Testis (tissue), 2 donors: ENCODE measurements at regions not wholly inside any gene's neighbourhood (a gene's known extent, or its start where the extent isn't known, plus 50 kb on each side); places are given as distances from the start of the nearest gene placed in this dataset.

Source experiments
- DNase-seq: peaks from one replicate; pipeline ENCODE4 v3.0.0-alpha.2; 2019
- H3K27ac ChIP-seq, 2 donors: fragments of 200-600 bp; sonication (generic); one replicate each; pipeline ENCODE4 v1.5.1; 2019
- H3K27me3 ChIP-seq: fragments of 200-600 bp; sonication (generic); one replicate; pipeline ENCODE4 v1.5.1; 2019
- H3K36me3 ChIP-seq: fragments of 200-600 bp; sonication (generic); one replicate; pipeline ENCODE4 v1.5.1; 2017; ENCODE audit warnings: low read depth; ENCODE audit errors: missing control alignments
- H3K4me1 ChIP-seq: fragments of 200-600 bp; sonication (generic); one replicate; pipeline ENCODE4 v1.5.1; 2019
- H3K4me3 ChIP-seq, 2 donors: fragments of 200-600 bp; sonication (generic); one replicate each; pipeline ENCODE4 v1.5.1; 2017 to 2019
- H3K9me3 ChIP-seq: fragments of 200-600 bp; sonication (generic); one replicate; pipeline ENCODE4 v1.5.1; 2017
- POLR2A ChIP-seq: fragments of 450-650 bp; IDR thresholded peaks from one replicate; pipeline ENCODE4 v1.6.1; 2017; ENCODE audit warnings: antibody characterized with exemption, mild to moderate bottlenecking, moderate library complexity
- WGBS, 2 donors: methylation state at CpG; one replicate each; pipeline ENCODE4 v1.1.5; 2018; 5-methylcytosine and 5-hydroxymethylcytosine counted together
- intact Hi-C: fragments of 100-400 bp; cut with DNase I; formaldehyde crosslinking; loops from one replicate; pipeline ENCODE4 v1.15.1; 2023; ENCODE audit warnings: low total_unique reads
- TF ChIP-seq, protein P1 (sequence below), 3 experiments: fragments of 450-650 bp in 2 of 3; fragments of 200-600 bp in 1 of 3; sonication (generic) in 1 of 3; IDR thresholded peaks; one replicate each; pipeline ENCODE4 v1.5.1; 2016 to 2019; ENCODE audit warnings: antibody characterized with exemption in 3 of 3, mild to moderate bottlenecking in 2 of 3, moderate library complexity in 1 of 3

DNA sequence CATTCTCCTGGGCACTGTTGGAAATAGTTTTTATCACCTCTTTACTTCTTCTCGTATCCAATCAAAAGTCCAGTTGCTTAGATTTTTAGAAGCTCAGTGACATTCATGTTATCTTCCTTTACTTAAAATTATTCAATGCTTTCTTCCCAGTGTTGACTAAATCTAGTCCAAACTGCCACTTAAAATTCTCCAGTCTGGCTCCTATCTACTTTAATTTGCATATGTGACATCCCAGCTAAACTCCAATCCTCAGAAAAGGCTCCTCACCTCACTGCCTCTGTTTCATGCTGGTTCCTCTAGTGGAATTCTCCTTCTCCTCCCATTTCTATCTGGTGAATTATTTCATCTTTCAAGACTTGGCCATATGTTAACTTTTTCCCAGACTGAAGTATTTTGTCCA is 1238.7 kb upstream of the WWC1 start:
- 93 to 95% methylated on average over 1 of the region's 1 CpG for WGBS, 2 donors

DNA sequence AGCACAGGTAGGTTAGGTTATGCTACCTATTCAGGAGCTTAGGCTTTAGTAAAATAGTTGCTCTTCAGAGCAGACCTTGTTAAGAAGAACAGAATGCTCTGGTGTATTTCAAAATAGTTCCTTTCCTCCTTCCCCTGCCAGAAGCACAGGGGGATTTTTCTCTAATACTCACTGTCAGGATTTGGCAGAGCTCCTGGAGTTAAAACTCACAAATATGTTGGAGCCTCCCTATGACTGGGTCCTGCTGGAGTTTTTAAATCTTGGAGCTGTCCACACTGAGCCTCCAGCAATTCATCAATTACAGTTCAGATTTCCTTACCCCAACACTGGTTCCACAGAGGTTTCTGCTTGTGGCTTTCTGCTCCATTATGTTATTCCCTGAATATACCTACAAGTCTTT is 1233.8 kb upstream of the WWC1 start:
- no peak overlapping the region for H3K27ac ChIP-seq

More for the DNA sequence above, 1238.7 kb upstream of the WWC1 start:
- intact Hi-C loops: no loop called here
- Histone ChIP-seq H3K4me1 (no peaks in the 10 kb centered on the region), H3K9me3 (no peaks in the 10 kb centered on the region), H3K36me3 (no peaks in the 10 kb centered on the region), H3K27me3 (no peaks in the 10 kb centered on the region), H3K4me3 (no peak overlapping the region), H3K27ac (no peak overlapping the region)
- TF ChIP-seq, protein P1, sequence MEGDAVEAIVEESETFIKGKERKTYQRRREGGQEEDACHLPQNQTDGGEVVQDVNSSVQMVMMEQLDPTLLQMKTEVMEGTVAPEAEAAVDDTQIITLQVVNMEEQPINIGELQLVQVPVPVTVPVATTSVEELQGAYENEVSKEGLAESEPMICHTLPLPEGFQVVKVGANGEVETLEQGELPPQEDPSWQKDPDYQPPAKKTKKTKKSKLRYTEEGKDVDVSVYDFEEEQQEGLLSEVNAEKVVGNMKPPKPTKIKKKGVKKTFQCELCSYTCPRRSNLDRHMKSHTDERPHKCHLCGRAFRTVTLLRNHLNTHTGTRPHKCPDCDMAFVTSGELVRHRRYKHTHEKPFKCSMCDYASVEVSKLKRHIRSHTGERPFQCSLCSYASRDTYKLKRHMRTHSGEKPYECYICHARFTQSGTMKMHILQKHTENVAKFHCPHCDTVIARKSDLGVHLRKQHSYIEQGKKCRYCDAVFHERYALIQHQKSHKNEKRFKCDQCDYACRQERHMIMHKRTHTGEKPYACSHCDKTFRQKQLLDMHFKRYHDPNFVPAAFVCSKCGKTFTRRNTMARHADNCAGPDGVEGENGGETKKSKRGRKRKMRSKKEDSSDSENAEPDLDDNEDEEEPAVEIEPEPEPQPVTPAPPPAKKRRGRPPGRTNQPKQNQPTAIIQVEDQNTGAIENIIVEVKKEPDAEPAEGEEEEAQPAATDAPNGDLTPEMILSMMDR (IDR thresholded peaks at IDR 0.05): no peak
- TF ChIP-seq POLR2A: no peak
- no peak for DNase-seq

DNA sequence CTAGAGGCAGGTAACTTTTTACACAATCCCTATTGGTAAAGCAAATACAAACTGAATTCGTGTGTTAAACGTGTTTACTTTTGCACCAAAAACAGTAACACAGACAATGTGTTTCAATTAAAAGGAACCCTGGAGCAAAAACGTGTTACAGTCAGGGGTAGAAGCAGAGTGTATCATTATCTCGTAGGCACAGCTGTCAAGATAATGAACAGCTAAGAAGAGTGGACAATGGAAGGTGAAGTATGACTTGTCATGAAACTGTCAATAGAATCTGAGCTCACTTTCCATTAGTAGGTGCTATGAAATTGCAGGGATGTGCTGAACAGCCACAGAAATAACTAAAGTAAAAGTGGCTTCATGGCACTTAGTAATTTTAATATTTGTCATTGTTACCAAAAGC is 1229.8 kb upstream of the WWC1 start:
- TF ChIP-seq, protein P1 (IDR thresholded peaks at IDR 0.05): no peak
- TF ChIP-seq POLR2A: no peak
- H3K27ac ChIP-seq: no peak overlapping the region
- no peaks in the 10 kb centered on the region for H3K9me3 ChIP-seq
- 58 to 66% methylated on average over 4 of the region's 4 CpGs for WGBS, 2 donors
- H3K36me3 ChIP-seq: no peaks in the 10 kb centered on the region
- intact Hi-C loops: no loop called here
- no peak overlapping the region for H3K4me3 ChIP-seq
- no peaks in the 10 kb centered on the region for H3K4me1 ChIP-seq
- DNase-seq: no peak
- H3K27me3 ChIP-seq: no peaks in the 10 kb centered on the region

More for the DNA sequence above, 1233.8 kb upstream of the WWC1 start:
- DNase-seq: peak; percentile 18
- Histone ChIP-seq H3K9me3 (no peaks in the 10 kb centered on the region), H3K36me3 (no peaks in the 10 kb centered on the region), H3K4me1 (no peaks in the 10 kb centered on the region), H3K27me3 (no peaks in the 10 kb centered on the region), H3K4me3 (no peak overlapping the region)
- no peak for TF ChIP-seq POLR2A
- TF ChIP-seq, protein P1 (IDR thresholded peaks at IDR 0.05): no peak
- intact Hi-C loops: no loop called here

DNA sequence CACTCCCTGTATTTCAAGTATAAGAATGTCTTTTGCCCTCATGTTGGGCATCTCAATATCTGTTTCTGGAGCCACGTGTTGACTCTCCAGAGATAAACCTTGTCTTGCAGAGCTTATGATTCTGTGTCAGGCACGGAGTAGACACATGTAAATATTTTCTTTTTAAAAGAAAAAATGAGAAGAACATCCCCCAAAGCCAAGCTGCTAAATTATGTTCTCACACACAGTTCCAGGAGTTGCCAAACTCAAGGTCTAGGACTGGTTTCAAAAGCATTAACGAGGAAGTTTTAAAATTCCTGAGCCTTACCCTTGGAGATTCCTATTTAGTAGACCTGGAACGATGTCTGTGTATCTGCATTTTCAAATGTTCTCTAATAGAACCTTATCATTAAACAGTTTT is 1228.3 kb upstream of the WWC1 start:
- Histone ChIP-seq H3K9me3 (no peaks in the 10 kb centered on the region), H3K27me3 (no peaks in the 10 kb centered on the region), H3K4me1 (no peaks in the 10 kb centered on the region), H3K27ac (no peak overlapping the region), H3K4me3 (no peak overlapping the region), H3K36me3 (no peaks in the 10 kb centered on the region)
- intact Hi-C loops: no loop called here
- no peak for DNase-seq
- 35 to 36% methylated on average over 4 of the region's 4 CpGs for WGBS, 2 donors
- TF ChIP-seq, protein P1 (IDR thresholded peaks at IDR 0.05): no peak
- no peak for TF ChIP-seq POLR2A

DNA sequence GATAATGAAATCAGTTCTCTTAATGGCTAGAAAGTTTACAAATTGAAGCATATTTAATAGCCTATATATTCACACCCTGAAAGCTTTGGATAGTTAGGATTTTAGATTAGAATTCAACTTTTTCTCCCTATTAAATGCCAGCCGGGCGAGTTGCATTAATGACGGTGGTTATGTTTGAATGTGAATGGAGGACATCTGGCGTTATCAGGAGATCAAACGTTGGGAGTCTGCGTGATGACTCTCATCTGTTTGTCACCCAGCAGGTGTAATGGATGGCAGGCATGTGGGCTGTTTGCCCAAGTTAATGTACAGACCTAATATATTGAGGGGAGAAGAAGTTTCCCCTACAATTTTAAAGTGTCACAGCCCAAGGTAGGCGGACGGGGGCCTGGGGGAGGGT is 1227.7 kb upstream of the WWC1 start:
- 61 to 69% methylated on average over 8 of the region's 8 CpGs for WGBS, 2 donors
- TF ChIP-seq, protein P1 (IDR thresholded peaks at IDR 0.05): no peak
- no peak for DNase-seq

More for the DNA sequence above, 1227.7 kb upstream of the WWC1 start:
- Histone ChIP-seq H3K9me3 (no peaks in the 10 kb centered on the region), H3K27ac (no peak overlapping the region), H3K27me3 (no peaks in the 10 kb centered on the region), H3K36me3 (no peaks in the 10 kb centered on the region), H3K4me1 (no peaks in the 10 kb centered on the region), H3K4me3 (no peak overlapping the region)
- intact Hi-C loops: no loop called here
